H9 (cell line): ENCODE measurements at regions not wholly inside any gene's neighbourhood (a gene's known extent, or its start where the extent isn't known, plus 50 kb on each side); places are given as distances from the start of the nearest gene placed in this dataset.
A peak's percentile ranks its signal among the peaks of the same experiment; 100 is the strongest.

ENCODE experiments used
- DNase-seq: peaks from one replicate; pipeline ENCODE4 v3.0.0-alpha.2; 2017
- H2AFZ ChIP-seq: one replicate; pipeline ENCODE4 v1.6.1; 2013; ENCODE audit warnings: mild to moderate bottlenecking, low read length, control low read depth, moderate library complexity
- H2AK5ac ChIP-seq: 2 replicates; pipeline ENCODE4 v1.6.1; 2013; ENCODE audit warnings: low read length, control low read depth, mixed read lengths; ENCODE audit not compliant: insufficient read length
- H2BK120ac ChIP-seq: one replicate; pipeline ENCODE4 v1.6.1; 2013; ENCODE audit warnings: low read depth, mild to moderate bottlenecking, low read length, control low read depth, inconsistent platforms; ENCODE audit not compliant: poor library complexity, severe bottlenecking
- H2BK12ac ChIP-seq: 2 replicates; pipeline ENCODE4 v1.6.1; 2013; ENCODE audit warnings: low read length, control low read depth, mixed read lengths, low read depth; ENCODE audit not compliant: insufficient read length
- H2BK15ac ChIP-seq: 2 replicates; pipeline ENCODE4 v1.6.1; 2013; ENCODE audit warnings: low read depth, low read length, control low read depth
- H2BK20ac ChIP-seq: one replicate; pipeline ENCODE4 v1.6.1; 2013; ENCODE audit warnings: low read depth, mild to moderate bottlenecking, low read length, control low read depth, inconsistent platforms; ENCODE audit not compliant: poor library complexity, severe bottlenecking
- H2BK5ac ChIP-seq: 2 replicates; pipeline ENCODE4 v1.6.1; 2013; ENCODE audit warnings: low read length, control low read depth, mixed read lengths; ENCODE audit not compliant: insufficient read length
- H3K14ac ChIP-seq: 2 replicates; pipeline ENCODE4 v1.6.1; 2013; ENCODE audit warnings: low read length, control low read depth; ENCODE audit not compliant: insufficient read depth
- H3K18ac ChIP-seq: 2 replicates; pipeline ENCODE4 v1.6.1; 2013; ENCODE audit warnings: low read depth, mild to moderate bottlenecking, mixed read lengths, low read length, control low read depth; ENCODE audit not compliant: insufficient read length
- H3K23ac ChIP-seq: 2 replicates; pipeline ENCODE4 v1.6.1; 2013; ENCODE audit warnings: low read length, control low read depth, mixed read lengths, low read depth; ENCODE audit not compliant: insufficient read length
- H3K23me2 ChIP-seq: 2 replicates; pipeline ENCODE4 v1.6.1; 2013; ENCODE audit warnings: low read depth, mild to moderate bottlenecking, mixed read lengths, low read length, control low read depth; ENCODE audit not compliant: insufficient read length, poor library complexity, severe bottlenecking
- H3K27ac ChIP-seq: 2 replicates; pipeline ENCODE4 v1.5.1; 2013; ENCODE audit warnings: low read length, control low read depth, mixed read lengths, low read depth; ENCODE audit not compliant: insufficient read length
- H3K27me3 ChIP-seq: 2 replicates; pipeline ENCODE4 v1.6.1; 2013; ENCODE audit warnings: low read length, control low read depth, inconsistent platforms; ENCODE audit not compliant: insufficient read depth
- H3K4ac ChIP-seq: 2 replicates; pipeline ENCODE4 v1.6.1; 2013; ENCODE audit warnings: low read depth, mild to moderate bottlenecking, control low read depth, inconsistent platforms, low read length, moderate library complexity
- H3K4me1 ChIP-seq: 2 replicates; pipeline ENCODE4 v1.6.1; 2013; ENCODE audit warnings: low read length, control low read depth, inconsistent platforms; ENCODE audit not compliant: insufficient read depth
- H3K4me2 ChIP-seq: 2 replicates; pipeline ENCODE4 v1.6.1; 2013; ENCODE audit warnings: low read length, control low read depth, mixed read lengths; ENCODE audit not compliant: insufficient read length, insufficient read depth
- H3K56ac ChIP-seq: 2 replicates; pipeline ENCODE4 v1.6.1; 2013; ENCODE audit warnings: low read depth, mild to moderate bottlenecking, mixed read lengths, low read length, control low read depth; ENCODE audit not compliant: insufficient read length
- H3K79me1 ChIP-seq: 2 replicates; pipeline ENCODE4 v1.6.1; 2013; ENCODE audit warnings: low read depth, mild to moderate bottlenecking, moderate library complexity, low read length, control low read depth, inconsistent platforms; ENCODE audit not compliant: insufficient read depth, poor library complexity, severe bottlenecking
- H3K79me2 ChIP-seq: 2 replicates; pipeline ENCODE4 v1.6.1; 2013; ENCODE audit warnings: low read length, control low read depth, inconsistent platforms; ENCODE audit not compliant: insufficient read depth
- H3K9ac ChIP-seq: 2 replicates; pipeline ENCODE4 v1.6.1; 2013; ENCODE audit warnings: low read length, control low read depth, mixed read lengths; ENCODE audit not compliant: insufficient read length; ENCODE audit errors: extremely low read depth
- H3K9me3 ChIP-seq: one replicate; pipeline ENCODE4 v1.6.1; 2013; ENCODE audit warnings: low read depth, low read length, inconsistent platforms; ENCODE audit not compliant: control insufficient read depth
- H3T11ph ChIP-seq: one replicate; pipeline ENCODE4 v1.6.1; 2013; ENCODE audit warnings: mild to moderate bottlenecking, low read length, control low read depth, inconsistent platforms
- H4K20me1 ChIP-seq: one replicate; pipeline ENCODE4 v1.6.1; 2013; ENCODE audit not compliant: control insufficient read depth, insufficient read length, insufficient read depth
- H4K5ac ChIP-seq: 2 replicates; pipeline ENCODE4 v1.6.1; 2013; ENCODE audit warnings: low read depth, mild to moderate bottlenecking, mixed read lengths, low read length, control low read depth; ENCODE audit not compliant: insufficient read length
- H4K8ac ChIP-seq: replicated peaks from 2 replicates; pipeline ENCODE4 v1.6.1; 2013; ENCODE audit warnings: low read length, control low read depth, mixed read lengths, low read depth; ENCODE audit not compliant: insufficient read length
- H4K91ac ChIP-seq: 2 replicates; pipeline ENCODE4 v1.6.1; 2013; ENCODE audit warnings: low read depth, mild to moderate bottlenecking, moderate library complexity, mixed read lengths, low read length, control low read depth; ENCODE audit not compliant: insufficient read length
- H3K27ac Mint-ChIP-seq, 3 experiments: 2 replicates in 2 of 3; 3 replicates in 1 of 3; pipeline ENCODE4 v1.8.0; 2020 to 2021; ENCODE audit warnings: mixed read lengths in 3 of 3, mild to moderate bottlenecking in 1 of 3, moderate library complexity in 1 of 3
- H3K27me3 Mint-ChIP-seq: 2 replicates; pipeline ENCODE4 v1.8.0; 2021; ENCODE audit warnings: low read depth, mild to moderate bottlenecking, moderate library complexity, mixed read lengths
- H3K36me3 Mint-ChIP-seq, 3 experiments: 2 replicates in 2 of 3; 3 replicates in 1 of 3; pipeline ENCODE4 v1.8.0; 2020 to 2021; ENCODE audit warnings: low read depth in 3 of 3, mixed read lengths in 3 of 3; ENCODE audit not compliant: insufficient read depth in 1 of 3
- H3K4me1 Mint-ChIP-seq, 2 experiments: 2 replicates each; pipeline ENCODE4 v1.8.0; 2020; ENCODE audit warnings: mixed read lengths in 2 of 2
- H3K4me3 Mint-ChIP-seq, 2 experiments: 2 replicates in 1 of 2; 3 replicates in 1 of 2; pipeline ENCODE4 v1.8.0; 2020 to 2021; ENCODE audit warnings: mild to moderate bottlenecking in 2 of 2, mixed read lengths in 2 of 2, moderate library complexity in 1 of 2
- H3K9me3 Mint-ChIP-seq, 2 experiments: 2 replicates in 1 of 2; 3 replicates in 1 of 2; pipeline ENCODE4 v1.8.0; 2020; ENCODE audit warnings: mild to moderate bottlenecking in 2 of 2, mixed read lengths in 2 of 2, moderate library complexity in 1 of 2
- CTCF ChIP-seq: fragments of 200-600 bp; sonication (generic); conservative IDR thresholded peaks from 3 replicates; pipeline ENCODE4 v1.8.0; 2021; ENCODE audit warnings: antibody characterized with exemption, mild to moderate bottlenecking

- no peaks in the 10 kb centered on the region for H3K9me3 ChIP-seq
- Mint-ChIP-seq H3K36me3 (no peaks in the 10 kb centered on the region), H3K4me3 (peak overlapping the region in 1 of 2 experiments; percentile 1; a peak in 2 of 5 replicates), H3K9me3 (no peaks in the 10 kb centered on the region), H3K27ac (peak overlapping the region in 2 of 3 experiments; percentile 73 to 76; a peak in 2 of 7 replicates), H3K27me3 (peaks cover 38% of the 10 kb centered on the region), H3K4me1 (peaks cover 60 to 63% of the 10 kb centered on the region in 2 experiments)
- H2BK12ac ChIP-seq: no peak overlapping the region
- no peak overlapping the region for H3K4ac ChIP-seq
- H3K14ac ChIP-seq: no peak overlapping the region
- H2AK5ac ChIP-seq: no peak overlapping the region
- H2BK5ac ChIP-seq: no peak overlapping the region
- no peak overlapping the region for H4K5ac ChIP-seq
- H2BK120ac ChIP-seq: no peak overlapping the region
- peak overlapping the region; percentile 29 for H3K27ac ChIP-seq
- H3K23ac ChIP-seq: no peak overlapping the region
- H3K56ac ChIP-seq: no peak overlapping the region
- H3K4me2 ChIP-seq: peak overlapping the region; percentile 31
- H3K79me2 ChIP-seq: no peaks in the 10 kb centered on the region
- H3K79me1 ChIP-seq: no peaks in the 10 kb centered on the region
- H3K27me3 ChIP-seq: peaks cover 6% of the 10 kb centered on the region
- H3T11ph ChIP-seq: no peak overlapping the region
- no peak for TF ChIP-seq CTCF
- H4K20me1 ChIP-seq: no peaks in the 10 kb centered on the region
- no peaks in the 10 kb centered on the region for H3K23me2 ChIP-seq
- H3K18ac ChIP-seq: no peak overlapping the region
- DNase-seq: peak; percentile 43
- H2AFZ ChIP-seq: no peak overlapping the region
- peaks cover 13% of the 10 kb centered on the region for H3K4me1 ChIP-seq
- H4K91ac ChIP-seq: no peak overlapping the region
- H2BK15ac ChIP-seq: no peak overlapping the region
- no peak overlapping the region for H4K8ac ChIP-seq
- no peak overlapping the region for H3K9ac ChIP-seq
- H2BK20ac ChIP-seq: no peak overlapping the region
These were observed 378.7 kb upstream of the KITLG start for GRCh38 chr12:88958946-88959345.
